ENCODE measurements at regions not wholly inside any gene's neighbourhood (a gene's known extent, or its start where the extent isn't known, plus 50 kb on each side); places are given as distances from the start of the nearest gene placed in this dataset.

GRCh38 chr3:152522036-152522435 lies 253.3 kb downstream of the MBNL1 start:
- TF ChIP-seq, protein P1, sequence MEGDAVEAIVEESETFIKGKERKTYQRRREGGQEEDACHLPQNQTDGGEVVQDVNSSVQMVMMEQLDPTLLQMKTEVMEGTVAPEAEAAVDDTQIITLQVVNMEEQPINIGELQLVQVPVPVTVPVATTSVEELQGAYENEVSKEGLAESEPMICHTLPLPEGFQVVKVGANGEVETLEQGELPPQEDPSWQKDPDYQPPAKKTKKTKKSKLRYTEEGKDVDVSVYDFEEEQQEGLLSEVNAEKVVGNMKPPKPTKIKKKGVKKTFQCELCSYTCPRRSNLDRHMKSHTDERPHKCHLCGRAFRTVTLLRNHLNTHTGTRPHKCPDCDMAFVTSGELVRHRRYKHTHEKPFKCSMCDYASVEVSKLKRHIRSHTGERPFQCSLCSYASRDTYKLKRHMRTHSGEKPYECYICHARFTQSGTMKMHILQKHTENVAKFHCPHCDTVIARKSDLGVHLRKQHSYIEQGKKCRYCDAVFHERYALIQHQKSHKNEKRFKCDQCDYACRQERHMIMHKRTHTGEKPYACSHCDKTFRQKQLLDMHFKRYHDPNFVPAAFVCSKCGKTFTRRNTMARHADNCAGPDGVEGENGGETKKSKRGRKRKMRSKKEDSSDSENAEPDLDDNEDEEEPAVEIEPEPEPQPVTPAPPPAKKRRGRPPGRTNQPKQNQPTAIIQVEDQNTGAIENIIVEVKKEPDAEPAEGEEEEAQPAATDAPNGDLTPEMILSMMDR (IDR thresholded peaks at IDR 0.05 in 8 of 11, conservative IDR thresholded peaks at IDR 0.05 in 3 of 11), result no peak
- TF ChIP-seq POLR2AphosphoS5 (IDR thresholded peaks at IDR 0.05) (no peak), POLR2A (IDR thresholded peaks at IDR 0.05) (no peak)
- WGBS, 5 donors, result 94 to 100% (median 100%) methylated on average over 1 of the region's 1 CpG

DNA sequence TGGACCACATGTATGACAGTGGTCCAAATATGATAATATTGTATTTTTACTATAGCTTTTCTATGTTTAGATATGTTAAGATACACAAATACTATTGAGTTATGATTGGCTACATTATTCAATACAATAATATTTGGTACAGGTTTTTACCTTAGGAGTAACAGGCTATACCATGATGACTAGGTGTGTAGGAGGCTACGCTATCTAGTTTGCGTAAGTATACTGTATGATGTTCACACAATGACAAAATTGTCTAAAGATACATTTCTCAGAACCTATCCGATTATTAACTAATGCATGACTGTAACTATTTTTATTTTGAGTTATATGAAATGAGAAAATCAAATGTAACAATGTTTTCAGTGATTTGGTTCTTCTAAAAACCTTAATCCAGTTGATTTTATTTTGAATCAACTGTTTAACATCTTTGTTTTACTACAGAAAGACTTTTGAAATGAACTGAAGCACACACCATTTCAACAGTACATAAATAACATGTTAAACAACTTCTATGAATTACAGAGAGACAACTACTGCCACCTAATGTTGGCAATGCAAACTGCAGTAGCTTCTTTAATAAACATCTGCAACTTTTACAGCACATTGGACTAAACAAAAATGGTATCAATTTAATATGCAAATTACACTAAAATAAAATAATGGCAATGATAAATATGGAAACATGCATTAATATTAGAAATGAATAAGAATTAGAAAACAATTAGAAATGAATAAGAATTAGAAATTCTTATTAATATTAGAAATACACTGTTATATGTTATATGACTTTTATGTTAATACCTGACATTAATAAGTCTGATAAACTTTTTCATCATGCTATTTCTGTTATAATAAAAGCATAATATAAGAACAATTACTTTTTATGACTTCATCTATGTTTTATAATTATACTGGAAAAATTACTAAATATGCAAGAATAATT lies 255.7 kb downstream of the MBNL1 start:
- no peak overlapping the region for H3K27ac ChIP-seq
- intact Hi-C loops (cut with DNase I; ENCODE audit: low total_unique reads), result loop anchor here (10.0 kb wide), 1 partner anchor 50 kb away; no protein-coding TSS in a partner anchor
- H3K9me3 ChIP-seq, result no peaks in the 10 kb centered on the region
- no peak for DNase-seq
- H3K36me3 ChIP-seq, result no peaks in the 10 kb centered on the region
- no peaks in the 10 kb centered on the region for H3K27me3 ChIP-seq (replicated peaks in 1 of 7)
- no peaks in the 10 kb centered on the region for H3K4me1 ChIP-seq
- TF ChIP-seq, protein P1 (IDR thresholded peaks at IDR 0.05 in 8 of 11, conservative IDR thresholded peaks at IDR 0.05 in 3 of 11), result peak; percentile 63 to 88 (median 80)
- TF ChIP-seq POLR2A (IDR thresholded peaks at IDR 0.05) (no peak), POLR2AphosphoS5 (IDR thresholded peaks at IDR 0.05) (no peak)
- no peak overlapping the region for H3K4me3 ChIP-seq
- 68 to 82% (median 78%) methylated on average over 3 of the region's 3 CpGs for WGBS, 5 donors

More at GRCh38 chr3:152522036-152522435, 253.3 kb downstream of the MBNL1 start:
- DNase-seq, result no peak
- Histone ChIP-seq H3K4me1 (no peaks in the 10 kb centered on the region), H3K9me3 (no peaks in the 10 kb centered on the region), H3K4me3 (no peak overlapping the region), H3K36me3 (no peaks in the 10 kb centered on the region), H3K27ac (no peak overlapping the region), H3K27me3 (replicated peaks in 1 of 7) (no peaks in the 10 kb centered on the region)
- intact Hi-C loops (cut with DNase I; ENCODE audit: low total_unique reads), result loop anchor here (10.0 kb wide), 1 partner anchor 47 kb away; no protein-coding TSS in a partner anchor

DNA sequence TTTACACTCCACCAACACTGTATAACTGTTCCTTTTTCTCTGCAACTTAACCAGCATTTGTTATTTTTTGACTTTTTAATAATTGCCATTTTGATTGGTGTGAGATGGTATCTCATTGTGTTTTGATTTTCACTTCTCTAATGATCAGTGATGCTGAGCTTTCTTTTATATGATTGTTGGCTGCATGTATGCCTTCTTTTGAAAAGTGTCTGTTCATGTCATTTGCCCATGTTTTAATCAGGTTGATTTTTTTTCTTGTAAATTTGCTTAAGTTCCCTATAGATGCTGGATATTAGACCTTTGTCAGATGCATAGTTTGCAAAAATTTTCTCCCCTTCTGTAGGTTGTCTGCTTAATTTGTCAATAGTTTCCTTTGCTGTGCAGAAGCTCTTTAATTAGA lies 263.0 kb downstream of the MBNL1 start:
- H3K9me3 ChIP-seq, result peaks cover 0 to 18% (median 9%) of the 10 kb centered on the region in 8 donors
- H3K4me3 ChIP-seq, result no peak overlapping the region
- TF ChIP-seq, protein P1 (IDR thresholded peaks at IDR 0.05 in 8 of 11, conservative IDR thresholded peaks at IDR 0.05 in 3 of 11), result no peak
- TF ChIP-seq POLR2AphosphoS5 (IDR thresholded peaks at IDR 0.05) (no peak), POLR2A (IDR thresholded peaks at IDR 0.05) (no peak)
- H3K27me3 ChIP-seq (replicated peaks in 1 of 7), result no peaks in the 10 kb centered on the region
- no peak for DNase-seq
- no peak overlapping the region for H3K27ac ChIP-seq
- no peaks in the 10 kb centered on the region for H3K36me3 ChIP-seq
- H3K4me1 ChIP-seq, result no peaks in the 10 kb centered on the region
- intact Hi-C loops (cut with DNase I; ENCODE audit: low total_unique reads), result no loop called here

- WGBS, 5 donors, result 90 to 100% (median 93%) methylated on average over 1 of the region's 1 CpG
- H3K4me3 ChIP-seq, result no peak overlapping the region
- H3K4me1 ChIP-seq, result no peaks in the 10 kb centered on the region
- peaks cover 0 to 9% (median 0%) of the 10 kb centered on the region in 7 donors for H3K27me3 ChIP-seq (replicated peaks in 1 of 7)
- peaks cover 0 to 31% (median 18%) of the 10 kb centered on the region in 8 donors for H3K9me3 ChIP-seq
- TF ChIP-seq POLR2A (IDR thresholded peaks at IDR 0.05) (no peak), POLR2AphosphoS5 (IDR thresholded peaks at IDR 0.05) (no peak)
- TF ChIP-seq, protein P1 (IDR thresholded peaks at IDR 0.05 in 8 of 11, conservative IDR thresholded peaks at IDR 0.05 in 3 of 11), result no peak
- no peak overlapping the region for H3K27ac ChIP-seq
- no peak for DNase-seq
- no peaks in the 10 kb centered on the region for H3K36me3 ChIP-seq
- intact Hi-C loops (cut with DNase I; ENCODE audit: low total_unique reads), result no loop called here
These were observed 269.8 kb downstream of the MBNL1 start for GRCh38 chr3:152538518-152538917.
